Gastroesophageal sphincter (tissue), 4 donors: ENCODE measurements at regions not wholly inside any gene's neighbourhood (a gene's known extent, or its start where the extent isn't known, plus 50 kb on each side); places are given as distances from the start of the nearest gene placed in this dataset.

Experiments
- ATAC-seq: fragments of 150-250 bp; one replicate; pipeline ENCODE4 v1.9.1; 2016; ENCODE audit warnings: mild to moderate bottlenecking, moderate library complexity
- H3K27ac ChIP-seq, 4 donors: fragments of 200-600 bp; sonication (generic) in 3 of 4; 1 replicate in 3 of 4; 2 replicates in 1 of 4; pipeline ENCODE4 v1.5.1; 2016 to 2019
- H3K27me3 ChIP-seq: fragments of 200-600 bp; sonication (generic); one replicate; pipeline ENCODE4 v1.5.1; 2019
- H3K36me3 ChIP-seq, 2 donors: fragments of 200-600 bp; sonication (generic); one replicate each; pipeline ENCODE4 v1.5.1; 2019; ENCODE audit warnings: control low read depth in 1 of 2
- H3K4me1 ChIP-seq, 3 donors: fragments of 200-600 bp; sonication (generic); 1 replicate in 2 of 3; 2 replicates in 1 of 3; pipeline ENCODE4 v1.5.1; 2016 to 2019; ENCODE audit warnings: control low read depth in 2 of 3
- H3K4me3 ChIP-seq, 2 donors: fragments of 200-600 bp; sonication (generic); one replicate each; pipeline ENCODE4 v1.5.1; 2019; ENCODE audit warnings: mild to moderate bottlenecking in 1 of 2, moderate library complexity in 1 of 2
- H3K9me3 ChIP-seq, 3 donors: fragments of 200-600 bp; sonication (generic); one replicate each; pipeline ENCODE4 v1.5.1; 2017 to 2019; ENCODE audit warnings: control low read depth in 2 of 3
- EP300 ChIP-seq: sonication (generic); formaldehyde crosslinking; IDR thresholded peaks from one replicate; pipeline ENCODE4 v1.6.1; 2017; ENCODE audit warnings: antibody characterized with exemption, mild to moderate bottlenecking
- POLR2A ChIP-seq, 2 donors: fragments of 450-650 bp; IDR thresholded peaks; one replicate each; pipeline ENCODE4 v1.6.1; 2017; ENCODE audit warnings: antibody characterized with exemption in 2 of 2, mild to moderate bottlenecking in 2 of 2, moderate library complexity in 1 of 2
- POLR2AphosphoS5 ChIP-seq: sonication (generic); formaldehyde crosslinking; IDR thresholded peaks from one replicate; pipeline ENCODE4 v1.6.1; 2017; ENCODE audit warnings: antibody characterized with exemption
- WGBS, 2 donors: methylation state at CpG; one replicate each; pipeline ENCODE4 v1.1.5; 2018; ENCODE audit warnings: low coverage in 1 of 2; 5-methylcytosine and 5-hydroxymethylcytosine counted together
- TF ChIP-seq, protein P1 (sequence below), 4 experiments: fragments of 200-600 bp in 2 of 4; fragments of 450-650 bp in 2 of 4; sonication (generic) in 1 of 4; IDR thresholded peaks; one replicate each; pipeline ENCODE4 v1.5.1; 2017 to 2019; ENCODE audit warnings: antibody characterized with exemption in 4 of 4, mild to moderate bottlenecking in 2 of 4, moderate library complexity in 2 of 4

- WGBS, 2 donors: 57 to 66% methylated on average over 2 of the region's 2 CpGs
- no peaks in the 10 kb centered on the region for H3K36me3 ChIP-seq
- H3K9me3 ChIP-seq: no peaks in the 10 kb centered on the region
- no peak overlapping the region for H3K4me3 ChIP-seq
- H3K27ac ChIP-seq: no peak overlapping the region
- H3K4me1 ChIP-seq: no peaks in the 10 kb centered on the region
- no peaks in the 10 kb centered on the region for H3K27me3 ChIP-seq
- no peak for ATAC-seq
- no peak for TF ChIP-seq POLR2AphosphoS5
- TF ChIP-seq POLR2A (IDR thresholded peaks at IDR 0.05): no peak
- TF ChIP-seq EP300: no peak
- TF ChIP-seq, protein P1, sequence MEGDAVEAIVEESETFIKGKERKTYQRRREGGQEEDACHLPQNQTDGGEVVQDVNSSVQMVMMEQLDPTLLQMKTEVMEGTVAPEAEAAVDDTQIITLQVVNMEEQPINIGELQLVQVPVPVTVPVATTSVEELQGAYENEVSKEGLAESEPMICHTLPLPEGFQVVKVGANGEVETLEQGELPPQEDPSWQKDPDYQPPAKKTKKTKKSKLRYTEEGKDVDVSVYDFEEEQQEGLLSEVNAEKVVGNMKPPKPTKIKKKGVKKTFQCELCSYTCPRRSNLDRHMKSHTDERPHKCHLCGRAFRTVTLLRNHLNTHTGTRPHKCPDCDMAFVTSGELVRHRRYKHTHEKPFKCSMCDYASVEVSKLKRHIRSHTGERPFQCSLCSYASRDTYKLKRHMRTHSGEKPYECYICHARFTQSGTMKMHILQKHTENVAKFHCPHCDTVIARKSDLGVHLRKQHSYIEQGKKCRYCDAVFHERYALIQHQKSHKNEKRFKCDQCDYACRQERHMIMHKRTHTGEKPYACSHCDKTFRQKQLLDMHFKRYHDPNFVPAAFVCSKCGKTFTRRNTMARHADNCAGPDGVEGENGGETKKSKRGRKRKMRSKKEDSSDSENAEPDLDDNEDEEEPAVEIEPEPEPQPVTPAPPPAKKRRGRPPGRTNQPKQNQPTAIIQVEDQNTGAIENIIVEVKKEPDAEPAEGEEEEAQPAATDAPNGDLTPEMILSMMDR (IDR thresholded peaks at IDR 0.05): no peak
Observed at GRCh38 chr11:79758325-79758724, 317.5 kb upstream of the TENM4 start.

GRCh38 chr11:79747406-79747805 lies 306.6 kb upstream of the TENM4 start:
- Histone ChIP-seq H3K9me3 (no peaks in the 10 kb centered on the region), H3K4me3 (no peak overlapping the region), H3K27ac (no peak overlapping the region), H3K27me3 (no peaks in the 10 kb centered on the region), H3K4me1 (no peaks in the 10 kb centered on the region), H3K36me3 (no peaks in the 10 kb centered on the region)
- WGBS, 2 donors: 94 to 100% methylated on average over 1 of the region's 1 CpG
- no peak for ATAC-seq
- TF ChIP-seq EP300 (no peak), POLR2AphosphoS5 (no peak), POLR2A (IDR thresholded peaks at IDR 0.05) (no peak)
- TF ChIP-seq, protein P1 (IDR thresholded peaks at IDR 0.05): no peak

GRCh38 chr11:79744941-79745340 lies 304.1 kb upstream of the TENM4 start:
- Histone ChIP-seq H3K4me3 (no peak overlapping the region), H3K27me3 (peaks cover 6% of the 10 kb centered on the region), H3K27ac (no peak overlapping the region), H3K36me3 (no peaks in the 10 kb centered on the region), H3K4me1 (no peaks in the 10 kb centered on the region), H3K9me3 (no peaks in the 10 kb centered on the region)
- TF ChIP-seq, protein P1 (IDR thresholded peaks at IDR 0.05): no peak
- TF ChIP-seq POLR2A (IDR thresholded peaks at IDR 0.05) (no peak), POLR2AphosphoS5 (no peak), EP300 (no peak)
- no peak for ATAC-seq

DNA sequence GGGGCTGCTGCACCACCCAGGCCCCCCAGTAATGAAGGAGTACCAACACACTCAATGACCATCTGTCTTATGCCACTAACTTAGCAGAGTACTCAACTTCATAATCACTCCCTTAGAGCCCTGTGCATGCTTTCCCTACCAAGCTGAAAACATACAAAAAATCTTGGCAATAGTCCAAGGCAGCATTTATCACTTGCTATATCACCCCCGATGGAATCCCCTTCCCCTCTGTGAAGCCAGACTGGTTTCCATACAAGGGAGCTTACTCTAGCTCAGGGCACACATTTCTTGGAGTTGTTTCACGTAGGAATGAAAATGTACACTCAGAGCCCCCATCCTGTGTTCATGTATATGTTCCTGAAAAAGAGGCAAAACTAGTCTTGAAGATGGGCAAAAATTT lies 301.3 kb upstream of the TENM4 start:
- TF ChIP-seq EP300: no peak
- no peak overlapping the region for H3K27ac ChIP-seq
- 21% methylated on average over 2 of the region's 2 CpGs; no CpG with 5 or more reads in 1 of the 2 donors for WGBS, 2 donors
- ATAC-seq: no peak
- H3K36me3 ChIP-seq: no peaks in the 10 kb centered on the region
- no peaks in the 10 kb centered on the region for H3K4me1 ChIP-seq
- no peak overlapping the region for H3K4me3 ChIP-seq
- peaks cover 6% of the 10 kb centered on the region for H3K27me3 ChIP-seq
- H3K9me3 ChIP-seq: no peaks in the 10 kb centered on the region

DNA sequence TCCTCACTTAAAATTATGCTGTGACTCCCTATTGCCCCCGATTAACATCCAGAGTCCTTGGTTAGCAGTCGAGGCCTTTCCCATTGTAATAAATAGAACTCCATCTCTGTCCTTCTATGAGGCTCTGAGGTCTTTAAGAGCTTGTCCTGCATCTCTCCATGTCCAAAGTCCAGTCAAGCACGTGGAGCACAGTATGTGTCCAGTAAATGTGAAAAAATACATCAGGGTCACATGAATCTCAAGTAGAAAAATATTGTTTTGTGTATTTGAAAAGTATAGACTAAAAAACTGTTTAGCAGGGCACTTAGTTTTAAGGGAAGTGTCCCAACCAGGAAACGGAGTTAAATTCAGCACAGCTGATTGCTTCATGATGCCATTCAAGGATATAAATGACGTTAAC lies 298.8 kb upstream of the TENM4 start:
- 63 to 87% methylated on average over 4 to 5 of the region's 5 CpGs for WGBS, 2 donors
- H3K27ac ChIP-seq: no peak overlapping the region
- peaks cover 6% of the 10 kb centered on the region for H3K27me3 ChIP-seq
- TF ChIP-seq POLR2AphosphoS5: no peak
- TF ChIP-seq, protein P1 (IDR thresholded peaks at IDR 0.05): no peak
- no peak for TF ChIP-seq POLR2A (IDR thresholded peaks at IDR 0.05)
- TF ChIP-seq EP300: no peak
- no peaks in the 10 kb centered on the region for H3K36me3 ChIP-seq
- H3K4me1 ChIP-seq: no peaks in the 10 kb centered on the region
- no peak for ATAC-seq
- H3K9me3 ChIP-seq: no peaks in the 10 kb centered on the region
- no peak overlapping the region for H3K4me3 ChIP-seq

GRCh38 chr11:79727221-79727620 lies 286.4 kb upstream of the TENM4 start:
- peaks cover 0 to 16% (median 0%) of the 10 kb centered on the region in 3 donors for H3K9me3 ChIP-seq
- no peak overlapping the region for H3K27ac ChIP-seq
- peaks cover 4% of the 10 kb centered on the region for H3K27me3 ChIP-seq
- TF ChIP-seq POLR2AphosphoS5 (no peak), POLR2A (IDR thresholded peaks at IDR 0.05) (no peak), EP300 (no peak)
- TF ChIP-seq, protein P1 (IDR thresholded peaks at IDR 0.05): no peak
- H3K4me1 ChIP-seq: no peaks in the 10 kb centered on the region
- WGBS, 2 donors: 83 to 88% methylated on average over 3 to 5 of the region's 7 CpGs
- no peak for ATAC-seq
- H3K4me3 ChIP-seq: no peak overlapping the region
- no peaks in the 10 kb centered on the region for H3K36me3 ChIP-seq
